Astrocyte (in vitro differentiated cells and primary cell): ENCODE measurements at regions not wholly inside any gene's neighbourhood (a gene's known extent, or its start where the extent isn't known, plus 50 kb on each side); places are given as distances from the start of the nearest gene placed in this dataset.

Source experiments
- EZH2 ChIP-seq: IDR thresholded peaks from 2 replicates; pipeline ENCODE4 v1.6.1; 2012; ENCODE audit warnings: mild to moderate bottlenecking, low read length, inconsistent platforms; ENCODE audit not compliant: insufficient read depth
- TF ChIP-seq, protein P1 (sequence below): IDR thresholded peaks from 2 replicates; pipeline ENCODE4 v1.5.1; 2011; ENCODE audit warnings: low read depth, mild to moderate bottlenecking, inconsistent platforms, low read length, moderate library complexity; ENCODE audit not compliant: insufficient read depth

DNA sequence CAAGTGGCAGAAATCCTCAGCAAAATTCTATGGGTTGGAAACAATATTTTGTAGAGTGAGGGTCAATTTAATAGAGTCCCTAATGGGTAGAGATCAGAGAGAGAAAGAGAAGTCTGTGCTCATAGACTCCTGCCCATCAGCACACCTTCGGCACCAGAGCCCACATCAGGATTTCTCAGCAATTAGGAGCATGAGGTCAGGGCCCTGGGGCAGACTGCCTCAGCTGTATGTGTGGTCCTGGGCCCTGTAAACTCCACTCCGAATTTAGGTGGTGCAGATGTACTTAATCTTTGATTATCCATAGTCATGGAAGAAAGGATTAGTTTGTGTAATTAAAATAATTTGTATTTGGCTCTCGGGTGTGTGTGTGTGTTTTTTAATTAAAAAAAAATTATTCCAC is 372.6 kb downstream of the AEBP2 start:
- TF ChIP-seq, protein P1, sequence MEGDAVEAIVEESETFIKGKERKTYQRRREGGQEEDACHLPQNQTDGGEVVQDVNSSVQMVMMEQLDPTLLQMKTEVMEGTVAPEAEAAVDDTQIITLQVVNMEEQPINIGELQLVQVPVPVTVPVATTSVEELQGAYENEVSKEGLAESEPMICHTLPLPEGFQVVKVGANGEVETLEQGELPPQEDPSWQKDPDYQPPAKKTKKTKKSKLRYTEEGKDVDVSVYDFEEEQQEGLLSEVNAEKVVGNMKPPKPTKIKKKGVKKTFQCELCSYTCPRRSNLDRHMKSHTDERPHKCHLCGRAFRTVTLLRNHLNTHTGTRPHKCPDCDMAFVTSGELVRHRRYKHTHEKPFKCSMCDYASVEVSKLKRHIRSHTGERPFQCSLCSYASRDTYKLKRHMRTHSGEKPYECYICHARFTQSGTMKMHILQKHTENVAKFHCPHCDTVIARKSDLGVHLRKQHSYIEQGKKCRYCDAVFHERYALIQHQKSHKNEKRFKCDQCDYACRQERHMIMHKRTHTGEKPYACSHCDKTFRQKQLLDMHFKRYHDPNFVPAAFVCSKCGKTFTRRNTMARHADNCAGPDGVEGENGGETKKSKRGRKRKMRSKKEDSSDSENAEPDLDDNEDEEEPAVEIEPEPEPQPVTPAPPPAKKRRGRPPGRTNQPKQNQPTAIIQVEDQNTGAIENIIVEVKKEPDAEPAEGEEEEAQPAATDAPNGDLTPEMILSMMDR: no peak
- no peak for TF ChIP-seq EZH2
